ENCODE measurements at regions not wholly inside any gene's neighbourhood (a gene's known extent, or its start where the extent isn't known, plus 50 kb on each side); places are given as distances from the start of the nearest gene placed in this dataset.

DNA sequence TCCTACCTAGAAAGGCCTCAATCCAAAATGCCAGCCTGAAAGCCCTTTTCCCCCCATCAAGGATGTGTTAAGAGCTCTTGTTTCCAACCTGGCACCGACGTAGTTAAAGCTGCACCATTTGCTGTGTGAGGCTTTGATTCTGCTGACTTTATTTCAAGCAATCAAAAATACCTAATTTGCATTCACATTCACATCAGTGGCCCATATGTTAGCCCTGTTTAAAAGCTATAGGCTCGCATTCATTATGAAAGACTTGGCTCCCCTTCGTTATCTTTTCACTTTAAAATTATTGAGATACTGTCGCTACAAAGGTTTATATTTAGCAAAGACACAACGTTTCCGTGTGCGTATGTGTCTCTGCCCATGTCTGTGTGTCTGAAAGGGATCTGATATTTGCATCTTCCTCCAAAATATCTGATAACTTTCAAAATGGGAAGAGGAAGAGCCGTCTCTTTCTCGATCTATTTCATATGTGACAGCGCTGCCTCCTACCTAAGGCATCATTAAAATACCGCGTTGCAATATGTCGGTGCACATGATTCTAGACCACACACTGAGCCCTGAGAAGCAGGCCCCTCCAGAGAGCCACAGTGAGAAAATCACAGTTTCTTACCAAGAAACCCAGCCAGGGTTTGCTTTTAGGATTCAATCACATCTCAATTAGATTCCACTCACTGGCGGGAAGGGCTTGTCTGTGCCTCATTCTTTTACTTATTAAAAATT is 57.1 kb upstream of the ITPRID1 start:
- DNase-seq = no peak

DNA sequence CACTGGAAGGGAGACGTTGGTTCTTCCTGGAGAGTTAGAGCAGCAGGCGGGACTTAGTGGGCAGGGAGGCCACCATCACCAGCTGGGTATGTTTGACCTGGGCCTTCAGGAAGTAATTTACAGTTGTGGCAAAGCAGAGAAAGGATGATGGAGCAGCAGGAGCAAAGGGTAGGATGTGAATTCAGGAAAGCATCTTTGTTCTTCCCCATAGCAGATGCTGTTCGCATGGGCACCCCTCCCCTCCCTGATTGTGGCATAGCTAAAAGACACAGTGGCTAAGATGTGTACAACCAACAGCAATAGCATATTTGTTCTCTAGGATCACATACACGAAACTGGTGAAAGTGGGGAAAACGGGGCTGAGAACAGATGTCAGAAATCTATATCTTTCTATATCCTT is 56.3 kb upstream of the ITPRID1 start:
- DNase-seq = no peak

DNA sequence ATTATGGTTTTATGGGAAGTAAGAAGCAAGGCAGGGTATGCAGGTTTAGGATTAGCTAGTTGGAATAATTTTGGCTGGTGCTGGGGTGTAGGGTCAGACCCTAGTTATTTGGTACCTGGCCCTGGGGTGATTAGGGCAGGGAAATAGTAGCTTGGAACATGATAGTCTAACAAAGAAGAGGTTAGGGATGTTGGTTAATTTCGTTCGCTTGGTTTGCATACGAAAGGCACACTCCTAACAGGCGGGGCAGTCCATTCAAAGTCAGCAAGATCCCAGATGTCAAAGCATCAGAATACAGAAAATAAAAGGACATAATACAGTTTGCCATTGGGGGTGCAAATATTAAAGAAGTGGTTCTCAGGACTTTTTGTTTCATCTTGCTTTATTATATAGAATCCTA is 55.7 kb upstream of the ITPRID1 start:
- DNase-seq = no peak

DNA sequence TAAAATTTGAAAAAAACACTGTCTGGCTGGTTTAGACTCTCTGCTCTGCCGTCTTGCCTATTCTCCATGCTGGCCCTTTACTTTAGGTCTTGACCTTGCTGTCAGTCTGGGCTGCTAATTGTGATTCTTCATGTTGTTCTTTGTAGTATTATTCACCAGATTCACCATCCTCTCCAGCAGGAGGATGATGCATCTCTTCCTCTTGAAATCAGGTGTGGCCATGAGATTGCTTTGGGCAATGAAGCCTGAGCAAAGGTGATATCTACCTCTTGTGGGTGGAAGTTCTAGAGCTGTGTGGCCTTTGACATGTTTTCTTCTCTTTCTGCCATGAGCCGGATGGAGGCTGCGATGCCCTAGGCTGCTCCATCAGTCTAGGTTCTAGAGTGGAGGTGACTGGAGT is 51.3 kb upstream of the ITPRID1 start:
- DNase-seq = no peak

Measured in DMS79 treated with DMSO at 0.1 percent for 48 hours (cell line).